ENCODE measurements at regions not wholly inside any gene's neighbourhood (a gene's known extent, or its start where the extent isn't known, plus 50 kb on each side); places are given as distances from the start of the nearest gene placed in this dataset.

DNA sequence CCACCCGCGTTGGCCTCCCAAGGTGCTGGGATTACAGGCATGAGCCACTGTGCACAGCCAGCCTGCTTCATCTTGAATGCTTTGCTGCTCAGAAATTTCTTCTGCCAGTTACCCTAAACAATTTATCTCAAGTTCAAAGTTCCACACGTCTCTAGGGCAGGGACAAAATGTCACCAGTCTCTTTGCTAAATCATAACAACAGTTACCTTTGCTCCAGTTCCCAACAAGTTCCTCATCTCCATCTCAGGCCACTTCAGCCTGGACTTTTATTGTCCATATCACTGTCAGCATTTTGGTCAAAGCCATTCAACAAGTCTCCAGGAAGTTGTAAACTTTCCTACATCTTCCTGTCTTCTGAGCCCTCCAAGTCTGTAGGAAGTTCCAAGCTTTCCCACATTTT lies 159.5 kb upstream of the DYRK2 start:
- H3K4me3 Mint-ChIP-seq = no peak overlapping the region
- H3K27me3 Mint-ChIP-seq (ENCODE audit: low read depth) = peaks cover 9% of the 10 kb centered on the region; the same call in 1 of the 2 replicates
- Histone ChIP-seq H3K4me2 (ENCODE audit: insufficient read depth, insufficient read length, low read length) (no peak overlapping the region), H4K20me1 (ENCODE audit: control insufficient read depth, insufficient read depth, insufficient read length) (no peaks in the 10 kb centered on the region), H4K8ac (replicated peaks; ENCODE audit: insufficient read length, low read depth, low read length) (no peak overlapping the region), H2BK20ac (ENCODE audit: low read depth, low read length, poor library complexity, severe bottlenecking) (no peak overlapping the region), H3K18ac (ENCODE audit: insufficient read length, low read depth, low read length) (no peak overlapping the region), H3K23me2 (ENCODE audit: insufficient read length, low read depth, low read length, poor library complexity, severe bottlenecking) (no peaks in the 10 kb centered on the region), H3K27me3 (ENCODE audit: insufficient read depth, low read length) (no peaks in the 10 kb centered on the region), H3K14ac (ENCODE audit: insufficient read depth, low read length) (no peak overlapping the region), H2BK5ac (ENCODE audit: insufficient read length, low read length) (no peak overlapping the region), H3K56ac (ENCODE audit: insufficient read length, low read depth, low read length) (no peak overlapping the region), H2BK120ac (ENCODE audit: low read depth, low read length, poor library complexity, severe bottlenecking) (no peak overlapping the region), H3K79me1 (ENCODE audit: insufficient read depth, low read depth, low read length, poor library complexity, severe bottlenecking) (no peaks in the 10 kb centered on the region), H3K23ac (ENCODE audit: insufficient read length, low read depth, low read length) (no peak overlapping the region), H3K4ac (ENCODE audit: low read depth, low read length) (no peak overlapping the region), H4K91ac (ENCODE audit: insufficient read length, low read depth, low read length) (no peak overlapping the region), H2AFZ (ENCODE audit: low read length) (no peak overlapping the region), H3K9me3 (ENCODE audit: control insufficient read depth, low read depth, low read length) (peaks cover 4% of the 10 kb centered on the region), H3K9ac (ENCODE audit: extremely low read depth, insufficient read length, low read length) (no peak overlapping the region), H2BK15ac (ENCODE audit: low read depth, low read length) (no peak overlapping the region), H3K79me2 (ENCODE audit: insufficient read depth, low read length) (no peaks in the 10 kb centered on the region), H2BK12ac (ENCODE audit: insufficient read length, low read depth, low read length) (no peak overlapping the region), H3K4me1 (ENCODE audit: insufficient read depth, low read length) (no peaks in the 10 kb centered on the region), H3K27ac (ENCODE audit: insufficient read length, low read depth, low read length) (no peak overlapping the region), H4K5ac (ENCODE audit: insufficient read length, low read depth, low read length) (no peak overlapping the region), H3T11ph (ENCODE audit: low read length) (no peak overlapping the region), H2AK5ac (ENCODE audit: insufficient read length, low read length) (no peak overlapping the region)
- H3K36me3 Mint-ChIP-seq (ENCODE audit: insufficient read depth in 1 of 3, low read depth in 3 of 3) = peaks cover 18 to 62% (median 19%) of the 10 kb centered on the region in 3 experiments
- WGBS (ENCODE audit: extremely low coverage, insufficient read length, low lambda C conversion rate) = no CpG with 5 or more reads among the region's 3 CpGs
- TF ChIP-seq, protein P1, sequence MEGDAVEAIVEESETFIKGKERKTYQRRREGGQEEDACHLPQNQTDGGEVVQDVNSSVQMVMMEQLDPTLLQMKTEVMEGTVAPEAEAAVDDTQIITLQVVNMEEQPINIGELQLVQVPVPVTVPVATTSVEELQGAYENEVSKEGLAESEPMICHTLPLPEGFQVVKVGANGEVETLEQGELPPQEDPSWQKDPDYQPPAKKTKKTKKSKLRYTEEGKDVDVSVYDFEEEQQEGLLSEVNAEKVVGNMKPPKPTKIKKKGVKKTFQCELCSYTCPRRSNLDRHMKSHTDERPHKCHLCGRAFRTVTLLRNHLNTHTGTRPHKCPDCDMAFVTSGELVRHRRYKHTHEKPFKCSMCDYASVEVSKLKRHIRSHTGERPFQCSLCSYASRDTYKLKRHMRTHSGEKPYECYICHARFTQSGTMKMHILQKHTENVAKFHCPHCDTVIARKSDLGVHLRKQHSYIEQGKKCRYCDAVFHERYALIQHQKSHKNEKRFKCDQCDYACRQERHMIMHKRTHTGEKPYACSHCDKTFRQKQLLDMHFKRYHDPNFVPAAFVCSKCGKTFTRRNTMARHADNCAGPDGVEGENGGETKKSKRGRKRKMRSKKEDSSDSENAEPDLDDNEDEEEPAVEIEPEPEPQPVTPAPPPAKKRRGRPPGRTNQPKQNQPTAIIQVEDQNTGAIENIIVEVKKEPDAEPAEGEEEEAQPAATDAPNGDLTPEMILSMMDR (conservative IDR thresholded peaks at IDR 0.05) = no peak
- H3K9me3 Mint-ChIP-seq = peaks cover 48 to 51% of the 10 kb centered on the region in 2 experiments
- DNase-seq = no peak
- no peak overlapping the region for H3K27ac Mint-ChIP-seq
- no peaks in the 10 kb centered on the region for H3K4me1 Mint-ChIP-seq
